H1 (cell line): ENCODE measurements at regions not wholly inside any gene's neighbourhood (a gene's known extent, or its start where the extent isn't known, plus 50 kb on each side); places are given as distances from the start of the nearest gene placed in this dataset.

ENCODE experiments used
- CTCF ChIA-PET: fragments of 300-600 bp; sonication (Branson Sonifier 250); formaldehyde crosslinking; loops from one replicate; lab custom pipeline; 2021; ENCODE audit not compliant: partially characterized antibody; lab: Charles Lee
- POLR2A ChIA-PET: fragments of 300-600 bp; sonication (Branson Sonifier 250); formaldehyde crosslinking; loops from one replicate; lab custom pipeline; 2021; ENCODE audit warnings: inconsistent platforms; ENCODE audit not compliant: partially characterized antibody; lab: Charles Lee
- DNase-seq, 2 experiments: peaks; one replicate each; pipeline versions ENCODE4 v3.0.0 to v3.0.0-alpha.2; 2010 to 2022; ENCODE audit warnings: low spot score in 2 of 2, low read depth in 1 of 2, mixed read lengths in 1 of 2
- FAIRE-seq: peaks from 2 replicates; lab custom pipeline; 2011; peaks lifted over from hg19 to GRCh38; lab: Jason Lieb, UNC
- H2AFZ ChIP-seq: 2 replicates; pipeline ENCODE4 v1.8.1; 2012; ENCODE audit warnings: low read length, inconsistent platforms
- H2AK5ac ChIP-seq: 2 replicates; pipeline ENCODE4 v1.6.1; 2013; ENCODE audit warnings: low read depth, low read length
- H2BK120ac ChIP-seq: replicated peaks from 2 replicates; pipeline ENCODE3; 2013; ENCODE audit warnings: low read depth, low read length, inconsistent platforms
- H2BK12ac ChIP-seq: 2 replicates; pipeline ENCODE4 v1.6.1; 2013; ENCODE audit warnings: low read depth, low read length
- H2BK15ac ChIP-seq: 2 replicates; pipeline ENCODE4 v1.6.1; 2013; ENCODE audit warnings: low read length
- H2BK20ac ChIP-seq: 2 replicates; pipeline ENCODE4 v1.6.1; 2013; ENCODE audit warnings: low read length
- H2BK5ac ChIP-seq: 2 replicates; pipeline ENCODE4 v1.6.1; 2013; ENCODE audit warnings: low read depth, low read length
- H3K14ac ChIP-seq: 2 replicates; pipeline ENCODE4 v1.6.1; 2013; ENCODE audit warnings: inconsistent platforms; ENCODE audit not compliant: insufficient read length
- H3K18ac ChIP-seq: 2 replicates; pipeline ENCODE4 v1.6.1; 2013; ENCODE audit warnings: low read length; ENCODE audit errors: extremely low read depth
- H3K23ac ChIP-seq: 2 replicates; pipeline ENCODE4 v1.6.1; 2013; ENCODE audit warnings: inconsistent platforms; ENCODE audit not compliant: insufficient read length
- H3K23me2 ChIP-seq: 2 replicates; pipeline ENCODE4 v1.6.1; 2013; ENCODE audit warnings: low read depth, low read length
- H3K27ac ChIP-seq: 2 replicates; pipeline ENCODE4 v1.6.1; 2011; ENCODE audit warnings: low read depth, low read length, inconsistent platforms
- H3K27me3 ChIP-seq, 4 experiments: replicated peaks in 1 of 4; 1 replicate in 1 of 4; 2 replicates in 3 of 4; pipeline versions ENCODE4 v1.6.1 to v1.8.1; 2011 to 2013; ENCODE audit warnings: low read length in 3 of 4, mild to moderate bottlenecking in 3 of 4, inconsistent platforms in 2 of 4, mixed read lengths in 2 of 4, moderate library complexity in 1 of 4; ENCODE audit not compliant: control insufficient read depth in 3 of 4, insufficient read depth in 3 of 4; ENCODE audit errors: extremely low read depth in 1 of 4
- H3K36me3 ChIP-seq, 4 experiments: 2 replicates each; pipeline versions ENCODE4 v1.6.1 to v1.8.1; 2011 to 2013; ENCODE audit warnings: mild to moderate bottlenecking in 4 of 4, low read length in 3 of 4, moderate library complexity in 2 of 4, control low read depth in 1 of 4, inconsistent platforms in 1 of 4; ENCODE audit not compliant: insufficient read depth in 4 of 4, control insufficient read depth in 2 of 4
- H3K4ac ChIP-seq: replicated peaks from 2 replicates; pipeline ENCODE3; 2013; ENCODE audit warnings: low read length, low read depth, mixed read lengths, inconsistent platforms; ENCODE audit not compliant: insufficient read length
- H3K4me1 ChIP-seq, 4 experiments: replicated peaks in 1 of 4; 1 replicate in 1 of 4; 2 replicates in 3 of 4; pipeline versions ENCODE4 v1.6.1 to v1.8.1; 2011 to 2013; ENCODE audit warnings: low read length in 3 of 4, inconsistent platforms in 2 of 4, mixed read lengths in 1 of 4; ENCODE audit not compliant: insufficient read depth in 4 of 4, control insufficient read depth in 3 of 4
- H3K4me2 ChIP-seq, 2 experiments: 2 replicates each; pipeline versions ENCODE4 v1.6.1 to v1.8.1; 2011 to 2013; ENCODE audit warnings: low read depth in 2 of 2, low read length in 2 of 2, control low read depth in 1 of 2, inconsistent platforms in 1 of 2, mild to moderate bottlenecking in 1 of 2; ENCODE audit not compliant: insufficient read depth in 1 of 2
- H3K4me3 ChIP-seq, 4 experiments: fragments of 200-600, 300-600 bp in 1 of 4; sonication (generic), shearing (Covaris generic), sonication (Bioruptor Twin) in 1 of 4; 2 replicates each; pipeline versions ENCODE4 v1.5.1 to v1.8.1; 2011 to 2016; ENCODE audit warnings: low read length in 4 of 4, low read depth in 3 of 4, control low read depth in 2 of 4, inconsistent platforms in 2 of 4, mild to moderate bottlenecking in 2 of 4, mixed read lengths in 1 of 4, moderate library complexity in 1 of 4; ENCODE audit not compliant: insufficient read depth in 2 of 4; ENCODE audit errors: extremely low read depth in 1 of 4
- H3K56ac ChIP-seq: replicated peaks from 2 replicates; pipeline ENCODE3; 2013; ENCODE audit warnings: low read depth, mild to moderate bottlenecking, mixed read lengths, low read length, inconsistent platforms; ENCODE audit not compliant: insufficient read length
- H3K79me1 ChIP-seq: 2 replicates; pipeline ENCODE4 v1.6.1; 2013; ENCODE audit warnings: low read depth, low read length, control low read depth
- H3K79me2 ChIP-seq, 2 experiments: 2 replicates each; pipeline versions ENCODE4 v1.6.1 to v1.8.1; 2012 to 2013; ENCODE audit warnings: low read length in 2 of 2, mild to moderate bottlenecking in 2 of 2, inconsistent platforms in 1 of 2; ENCODE audit not compliant: insufficient read depth in 2 of 2, control insufficient read depth in 1 of 2
- H3K9ac ChIP-seq, 4 experiments: replicated peaks in 1 of 4; 1 replicate in 1 of 4; 2 replicates in 3 of 4; pipeline versions ENCODE4 v1.6.1 to v1.8.1; 2011 to 2013; ENCODE audit warnings: low read depth in 3 of 4, low read length in 3 of 4, control low read depth in 2 of 4, mild to moderate bottlenecking in 2 of 4, moderate library complexity in 2 of 4, inconsistent platforms in 1 of 4; ENCODE audit errors: extremely low read depth in 1 of 4
- H3K9me3 ChIP-seq, 2 experiments: 2 replicates each; pipeline versions ENCODE4 v1.6.1 to v1.8.1; 2012 to 2013; ENCODE audit warnings: mild to moderate bottlenecking in 2 of 2, moderate library complexity in 2 of 2, control low read depth in 1 of 2, inconsistent platforms in 1 of 2, low read depth in 1 of 2, low read length in 1 of 2, mixed read lengths in 1 of 2; ENCODE audit not compliant: insufficient read depth in 2 of 2
- H4K20me1 ChIP-seq, 2 experiments: replicated peaks in 1 of 2; 2 replicates each; pipeline versions ENCODE3 to v1.8.1; 2011 to 2013; ENCODE audit warnings: inconsistent platforms in 2 of 2, low read length in 2 of 2, mild to moderate bottlenecking in 1 of 2; ENCODE audit not compliant: insufficient read depth in 2 of 2, control insufficient read depth in 1 of 2
- H4K5ac ChIP-seq: 2 replicates; pipeline ENCODE4 v1.6.1; 2013; ENCODE audit warnings: low read length, low read depth, mixed read lengths, inconsistent platforms; ENCODE audit not compliant: insufficient read length
- H4K8ac ChIP-seq: 2 replicates; pipeline ENCODE4 v1.8.0; 2013; ENCODE audit warnings: mild to moderate bottlenecking, moderate library complexity, low read length, inconsistent platforms; ENCODE audit not compliant: insufficient read depth; ENCODE audit errors: extremely low read depth
- H4K91ac ChIP-seq: replicated peaks from 2 replicates; pipeline ENCODE3; 2013; ENCODE audit warnings: low read length, mixed read lengths, inconsistent platforms; ENCODE audit not compliant: insufficient read length
- CBX5 ChIP-seq: fragments of 300-800, 300-1000 bp; sonication (generic); IDR thresholded peaks from 2 replicates; pipeline ENCODE4 v1.7.1; 2016; ENCODE audit warnings: antibody characterized with exemption, low read length, low read depth
- CEBPB ChIP-seq: IDR thresholded peaks from 2 replicates; pipeline ENCODE4 v1.6.1; 2012; ENCODE audit warnings: low read depth, low read length
- CTCF ChIP-seq, 3 experiments: IDR thresholded peaks; 1 replicate in 2 of 3; 2 replicates in 1 of 3; pipeline versions ENCODE4 v1.5.1 to v1.6.1; 2011; ENCODE audit warnings: low read length in 3 of 3, mild to moderate bottlenecking in 3 of 3, inconsistent platforms in 2 of 3, low read depth in 1 of 3, moderate library complexity in 1 of 3; ENCODE audit not compliant: insufficient read depth in 1 of 3; ENCODE audit errors: control extremely low read depth in 1 of 3
- EP300 ChIP-seq, 2 experiments: IDR thresholded peaks; 1 replicate in 1 of 2; 2 replicates in 1 of 2; pipeline ENCODE4 v1.6.1; 2011 to 2012; ENCODE audit warnings: low read depth in 2 of 2, low read length in 2 of 2, mild to moderate bottlenecking in 2 of 2, borderline replicate concordance in 1 of 2, inconsistent platforms in 1 of 2, moderate library complexity in 1 of 2
- HDAC2 ChIP-seq, 2 experiments: fragments of 300-600 bp in 1 of 2; sonication (generic) in 1 of 2; IDR thresholded peaks; 2 replicates each; pipeline ENCODE4 v1.6.1; 2011 to 2012; ENCODE audit warnings: low read depth in 2 of 2, low read length in 2 of 2, mild to moderate bottlenecking in 2 of 2, moderate library complexity in 2 of 2, borderline replicate concordance in 1 of 2, inconsistent platforms in 1 of 2
- HDAC6 ChIP-seq: IDR thresholded peaks from one replicate; pipeline ENCODE4 v1.7.1; 2012; ENCODE audit warnings: low read depth, mild to moderate bottlenecking, inconsistent platforms, low read length, moderate library complexity
- POU5F1 ChIP-seq: IDR thresholded peaks from 2 replicates; pipeline ENCODE4 v1.6.1; 2011; ENCODE audit warnings: low read depth, mild to moderate bottlenecking, low read length, moderate library complexity
- RNF2 ChIP-seq: fragments of 200-900, 300-1000 bp; sonication (generic); IDR thresholded peaks from 2 replicates; pipeline ENCODE4 v1.7.1; 2016; ENCODE audit warnings: borderline replicate concordance, low read depth, mild to moderate bottlenecking, antibody characterized with exemption, low read length; ENCODE audit not compliant: poor library complexity, severe bottlenecking; ENCODE audit errors: missing control alignments
- RXRA ChIP-seq: IDR thresholded peaks from 2 replicates; pipeline ENCODE4 v1.6.1; 2011; ENCODE audit warnings: low read depth, mild to moderate bottlenecking, low read length, moderate library complexity; ENCODE audit not compliant: insufficient read depth
- YY1 ChIP-seq: IDR thresholded peaks from 2 replicates; pipeline ENCODE4 v1.6.1; 2011; ENCODE audit warnings: low read depth, mild to moderate bottlenecking, low read length
- WGBS, 2 experiments: shearing (Covaris generic) in 1 of 2; methylation state at CpG; one replicate each; pipeline versions ENCODE4 v1.1.6 to v1.1.7; 2013 to 2015; ENCODE audit warnings: low lambda C conversion rate in 2 of 2, mixed read lengths in 2 of 2, inconsistent platforms in 1 of 2, low coverage in 1 of 2, missing lambda C conversion rate in 1 of 2; ENCODE audit not compliant: insufficient replicate concordance in 2 of 2, insufficient coverage in 1 of 2, insufficient read length in 1 of 2; ENCODE audit errors: extremely low coverage in 1 of 2, missing lambda C conversion rate in 1 of 2; 5-methylcytosine and 5-hydroxymethylcytosine counted together

- no peak overlapping the region for H4K91ac ChIP-seq
- DNase-seq = no peak
- H2AFZ ChIP-seq = peak overlapping the region; percentile 79; the same call in 1 of the 2 replicates
- no peak overlapping the region for H4K5ac ChIP-seq
- no peak overlapping the region for H3K56ac ChIP-seq
- H3K9ac ChIP-seq = no peak overlapping the region
- H3K23me2 ChIP-seq = no peaks in the 10 kb centered on the region
- H3K9me3 ChIP-seq = no peaks in the 10 kb centered on the region
- no peak for FAIRE-seq
- H4K20me1 ChIP-seq = no peaks in the 10 kb centered on the region
- H3K79me2 ChIP-seq = no peaks in the 10 kb centered on the region
- no peak overlapping the region for H2BK15ac ChIP-seq
- H2BK120ac ChIP-seq = no peak overlapping the region
- no peaks in the 10 kb centered on the region for H3K36me3 ChIP-seq
- no peak overlapping the region for H4K8ac ChIP-seq
- no peak overlapping the region for H2BK5ac ChIP-seq
- 90% methylated on average over 5 of the region's 5 CpGs; no CpG with 5 or more reads in 1 of the 2 experiments for WGBS, 2 experiments
- H3K14ac ChIP-seq = no peak overlapping the region
- H3K27ac ChIP-seq = no peak overlapping the region
- no peak overlapping the region for H3K4ac ChIP-seq
- no peaks in the 10 kb centered on the region for H3K27me3 ChIP-seq
- H3K4me3 ChIP-seq = no peak overlapping the region
- H3K79me1 ChIP-seq = no peaks in the 10 kb centered on the region
- no peak overlapping the region for H3K18ac ChIP-seq
- H2BK20ac ChIP-seq = no peak overlapping the region
- H2BK12ac ChIP-seq = no peak overlapping the region
- H3K4me1 ChIP-seq = peaks cover 0 to 5% (median under 1%) of the 10 kb centered on the region in 4 experiments; a peak in 2 of 7 replicates
- no peak overlapping the region for H2AK5ac ChIP-seq
- H3K23ac ChIP-seq = no peak overlapping the region
- CTCF ChIA-PET = interaction anchor here (0.5 kb wide), 1 partner anchor 187 kb away, joined by 3 read pairs; no protein-coding TSS in a partner anchor
- H3K4me2 ChIP-seq = no peak overlapping the region; a peak in 1 of 4 replicates
- POLR2A ChIA-PET = no interaction called here
- no peak for TF ChIP-seq RXRA
- no peak for TF ChIP-seq CEBPB
- no peak for TF ChIP-seq CTCF (IDR thresholded peaks at IDR 0.05; ENCODE audit: control extremely low read depth in 1 of 3, insufficient read depth in 1 of 3, low read depth in 1 of 3, low read length in 3 of 3)
- no peak for TF ChIP-seq YY1
- TF ChIP-seq HDAC2 (IDR thresholded peaks at IDR 0.05; ENCODE audit: borderline replicate concordance in 1 of 2, low read depth in 2 of 2, low read length in 2 of 2) = no peak
- no peak for TF ChIP-seq POU5F1
- TF ChIP-seq RNF2 = no peak
- TF ChIP-seq CBX5 = no peak
- no peak for TF ChIP-seq HDAC6
- no peak for TF ChIP-seq EP300 (IDR thresholded peaks at IDR 0.05; ENCODE audit: borderline replicate concordance in 1 of 2, low read depth in 2 of 2, low read length in 2 of 2)
Observed at GRCh38 chr5:56705217-56705616, 110.1 kb upstream of the MAP3K1 start.
